HepG2 (cell line): ENCODE measurements at regions not wholly inside any gene's neighbourhood (a gene's known extent, or its start where the extent isn't known, plus 50 kb on each side); places are given as distances from the start of the nearest gene placed in this dataset.

Source experiments
- ATAC-seq: fragments of 200-7000 bp; cut with Tn5 transposase; 3 replicates; pipeline ENCODE4 v1.9.1; 2020; ENCODE audit warnings: mild to moderate bottlenecking, moderate library complexity
- BruUV-seq: library from RNA; stranded (reverse); fragments of 400-500 nt; replicated peaks from 2 replicates; lab custom pipeline; 2021; lab: Mats Ljungman, UMichigan
- CTCF ChIA-PET: fragments of 300-600 bp; formaldehyde crosslinking; extraction: SDS; loops from one replicate; lab custom pipeline; 2021; ENCODE audit warnings: low total read pairs, inconsistent platforms, low intra/inter-chr PET ratio; lab: Yijun Ruan, JAX
- POLR2A ChIA-PET: fragments of 350-600 bp; sonication (Branson Sonifier 250); formaldehyde crosslinking; loops from one replicate; lab custom pipeline; 2020; ENCODE audit warnings: antibody characterized with exemption, inconsistent platforms; lab: Yijun Ruan, JAX
- DNase-seq: peaks from one replicate; pipeline ENCODE4 v3.0.0-alpha.2; 2015; ENCODE audit warnings: low spot score
- FAIRE-seq: peaks from 3 replicates; lab custom pipeline; 2011; peaks lifted over from hg19 to GRCh38; lab: Jason Lieb, UNC
- H2AFZ ChIP-seq: one replicate; pipeline ENCODE4 v1.6.1; 2011; ENCODE audit warnings: low read length, inconsistent platforms
- H3K27ac ChIP-seq: fragments of 300-600 bp; 3 replicates; pipeline ENCODE4 v1.8.0; 2011; ENCODE audit warnings: mixed run types, mild to moderate bottlenecking, mixed read lengths, low read length, inconsistent platforms; ENCODE audit not compliant: insufficient read depth; ENCODE audit errors: extremely low read length
- H3K27me3 ChIP-seq, 2 experiments: fragments of 200-600 bp in 1 of 2; 2 replicates in 1 of 2; 3 replicates in 1 of 2; pipeline versions ENCODE4 v1.6.0 to v1.8.0; 2011; ENCODE audit warnings: low read length in 2 of 2, mild to moderate bottlenecking in 2 of 2, moderate library complexity in 2 of 2, inconsistent platforms in 1 of 2; ENCODE audit not compliant: insufficient read depth in 2 of 2, control insufficient read depth in 1 of 2
- H3K36me3 ChIP-seq, 2 experiments: fragments of 200-600 bp in 1 of 2; replicated peaks in 1 of 2; 2 replicates in 1 of 2; 3 replicates in 1 of 2; pipeline versions ENCODE4 v1.5.1 to v1.8.0; 2011; ENCODE audit warnings: low read length in 2 of 2, inconsistent platforms in 1 of 2; ENCODE audit not compliant: insufficient read depth in 2 of 2, control insufficient read depth in 1 of 2
- H3K4me1 ChIP-seq: 2 replicates; pipeline ENCODE4 v1.5.1; 2012; ENCODE audit warnings: low read length, inconsistent platforms; ENCODE audit not compliant: insufficient read depth
- H3K4me2 ChIP-seq: 2 replicates; pipeline ENCODE4 v1.6.0; 2011; ENCODE audit warnings: low read depth, low read length, inconsistent platforms
- H3K4me3 ChIP-seq, 3 experiments: fragments of 200-600 bp in 1 of 3; sonication (generic), shearing (Covaris generic) in 1 of 3; replicated peaks in 1 of 3; 2 replicates each; pipeline ENCODE4 v1.5.1; 2011 to 2016; ENCODE audit warnings: low read length in 3 of 3, inconsistent platforms in 2 of 3, low read depth in 2 of 3, mild to moderate bottlenecking in 2 of 3, control low read depth in 1 of 3, mixed read lengths in 1 of 3; ENCODE audit not compliant: insufficient read depth in 1 of 3
- H3K79me2 ChIP-seq: one replicate; pipeline ENCODE4 v1.6.1; 2011; ENCODE audit warnings: low read length, inconsistent platforms; ENCODE audit not compliant: insufficient read depth
- H3K9ac ChIP-seq: 2 replicates; pipeline ENCODE4 v1.6.0; 2011; ENCODE audit warnings: mild to moderate bottlenecking, low read depth, low read length, inconsistent platforms; ENCODE audit not compliant: insufficient read depth
- H3K9me3 ChIP-seq: 2 replicates; pipeline ENCODE4 v1.5.1; 2012; ENCODE audit warnings: mild to moderate bottlenecking, low read length
- H4K20me1 ChIP-seq: 2 replicates; pipeline ENCODE4 v1.6.0; 2011; ENCODE audit warnings: inconsistent platforms, mild to moderate bottlenecking, low read length, moderate library complexity; ENCODE audit not compliant: insufficient read depth
- SSRP1 ChIP-seq: IDR thresholded peaks from 2 replicates; pipeline ENCODE4 v1.6.1; 2016; ENCODE audit warnings: control low read depth
- ZNF274 ChIP-seq: sonication (generic); formaldehyde crosslinking; IDR thresholded peaks from 2 replicates; pipeline ENCODE4 v1.5.1; 2020; ENCODE audit warnings: mild to moderate bottlenecking, missing genetic modification reagents
- ZNF790 ChIP-seq: sonication (generic); formaldehyde crosslinking; IDR thresholded peaks from 2 replicates; pipeline ENCODE4 v1.8.0; 2022; ENCODE audit warnings: missing genetic modification reagents, mild to moderate bottlenecking, borderline replicate concordance
- WGBS: methylation state at CpG from one replicate; pipeline ENCODE4 v1.1.6; 2017; ENCODE audit warnings: low lambda C conversion rate; 5-methylcytosine and 5-hydroxymethylcytosine counted together
- in situ Hi-C: cut with HindIII; loops from 2 replicates; pipeline ENCODE4 v1.10.0; 2017; ENCODE audit warnings: low pct_unique_long_range_greater_than_20kb; ENCODE audit not compliant: extremely low pct_ligation_motif_present
- intact Hi-C: fragments of 100-400 bp; cut with micrococcal nuclease; formaldehyde crosslinking; loops from one replicate; pipeline ENCODE4 v1.10.0; 2022; ENCODE audit not compliant: unreplicated experiment
- TF ChIP-seq, protein P1 (sequence below): sonication (generic); formaldehyde crosslinking; IDR thresholded peaks from 2 replicates; pipeline ENCODE4 v1.5.1; 2020; ENCODE audit warnings: missing genetic modification reagents, mild to moderate bottlenecking, borderline replicate concordance

GRCh38 chr15:25067725-25068309, 113.0 kb downstream of the SNRPN start:
- intact Hi-C loops = no loop called here
- no peaks in the 10 kb centered on the region for H3K4me1 ChIP-seq
- no peak overlapping the region for H3K4me3 ChIP-seq
- no peak overlapping the region for H3K9ac ChIP-seq
- ATAC-seq (no peak), FAIRE-seq (no peak), DNase-seq (no peak)
- WGBS = 66% methylated on average over 7 of the region's 12 CpGs
- ChIA-PET CTCF (no interaction called here), POLR2A (no interaction called here)
- H2AFZ ChIP-seq = no peak overlapping the region
- TF ChIP-seq, protein P1, sequence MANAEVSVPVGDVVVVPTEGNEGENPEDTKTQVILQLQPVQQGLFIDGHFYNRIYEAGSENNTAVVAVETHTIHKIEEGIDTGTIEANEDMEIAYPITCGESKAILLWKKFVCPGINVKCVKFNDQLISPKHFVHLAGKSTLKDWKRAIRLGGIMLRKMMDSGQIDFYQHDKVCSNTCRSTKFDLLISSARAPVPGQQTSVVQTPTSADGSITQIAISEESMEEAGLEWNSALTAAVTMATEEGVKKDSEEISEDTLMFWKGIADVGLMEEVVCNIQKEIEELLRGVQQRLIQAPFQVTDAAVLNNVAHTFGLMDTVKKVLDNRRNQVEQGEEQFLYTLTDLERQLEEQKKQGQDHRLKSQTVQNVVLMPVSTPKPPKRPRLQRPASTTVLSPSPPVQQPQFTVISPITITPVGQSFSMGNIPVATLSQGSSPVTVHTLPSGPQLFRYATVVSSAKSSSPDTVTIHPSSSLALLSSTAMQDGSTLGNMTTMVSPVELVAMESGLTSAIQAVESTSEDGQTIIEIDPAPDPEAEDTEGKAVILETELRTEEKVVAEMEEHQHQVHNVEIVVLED = no peak
- TF ChIP-seq ZNF274 (CRISPR knock-in tag) = peak; percentile 100
- no peak overlapping the region for H3K27ac ChIP-seq
- no peak overlapping the region for H3K4me2 ChIP-seq
- peaks cover 100% of the 10 kb centered on the region for H3K9me3 ChIP-seq
- H4K20me1 ChIP-seq = no peaks in the 10 kb centered on the region; the same call in 1 of the 2 replicates
- no TSS peak for BruUV-seq
- in situ Hi-C loops = no loop called here
- no peaks in the 10 kb centered on the region for H3K27me3 ChIP-seq
- H3K79me2 ChIP-seq = no peaks in the 10 kb centered on the region
- peaks cover 40 to 98% of the 10 kb centered on the region in 2 experiments for H3K36me3 ChIP-seq

DNA sequence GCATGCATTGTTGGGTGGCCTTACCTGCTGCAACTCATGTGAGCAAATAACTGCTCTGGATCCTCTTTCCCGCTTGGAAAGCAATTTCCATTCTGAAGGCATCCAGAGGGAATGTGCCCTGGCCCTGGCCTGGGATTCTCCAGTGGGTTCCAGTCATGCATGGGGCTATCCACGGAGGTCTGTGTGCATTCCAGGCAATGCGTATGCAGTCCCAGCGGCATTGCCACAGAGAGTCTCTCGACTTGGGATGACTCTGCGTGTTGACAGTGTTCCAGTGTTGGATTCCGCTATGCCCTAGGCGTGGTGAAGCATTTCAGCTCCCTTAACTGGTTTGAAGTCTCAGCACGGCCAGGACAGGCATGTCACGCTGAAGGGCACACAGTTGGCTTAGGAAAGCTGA, 113.9 kb downstream of the SNRPN start:
- no peak for FAIRE-seq
- CTCF ChIA-PET = no interaction called here
- POLR2A ChIA-PET = no interaction called here
- Histone ChIP-seq H3K27ac (no peak overlapping the region), H4K20me1 (no peaks in the 10 kb centered on the region), H2AFZ (no peak overlapping the region)
- no peak for DNase-seq
- TF ChIP-seq ZNF790 (CRISPR knock-in tag) = no peak
- no peak for TF ChIP-seq SSRP1 (CRISPR knock-in tag)
- TF ChIP-seq, all 625 proteins: peak for 0
- Histone ChIP-seq H3K4me1 (no peaks in the 10 kb centered on the region), H3K4me2 (no peak overlapping the region), H3K4me3 (no peak overlapping the region), H3K79me2 (no peaks in the 10 kb centered on the region), H3K9ac (no peak overlapping the region), H3K9me3 (peaks cover 100% of the 10 kb centered on the region), H3K36me3 (peaks cover 44 to 98% of the 10 kb centered on the region in 2 experiments), H3K27me3 (no peaks in the 10 kb centered on the region)
- no TSS peak for BruUV-seq
- in situ Hi-C loops (no loop called here), intact Hi-C loops (no loop called here)
- ATAC-seq = no peak
- no CpG with 5 or more reads among the region's 10 CpGs for WGBS
